Ovary (tissue), 3 donors: ENCODE measurements at regions not wholly inside any gene's neighbourhood (a gene's known extent, or its start where the extent isn't known, plus 50 kb on each side); places are given as distances from the start of the nearest gene placed in this dataset.

ENCODE experiments used
- EP300 ChIP-seq: sonication (generic); formaldehyde crosslinking; IDR thresholded peaks from one replicate; pipeline ENCODE4 v1.6.1; 2017; ENCODE audit warnings: antibody characterized with exemption
- POLR2A ChIP-seq: fragments of 450-650 bp; IDR thresholded peaks from one replicate; pipeline ENCODE4 v1.6.1; 2017; ENCODE audit warnings: antibody characterized with exemption, mild to moderate bottlenecking, moderate library complexity
- TF ChIP-seq, protein P1 (sequence below), 3 donors: fragments of 450-650 bp in 2 of 3; fragments of 200-600 bp in 1 of 3; IDR thresholded peaks; one replicate each; pipeline versions ENCODE4 v1.5.1 to v1.8.0; 2016 to 2022; ENCODE audit warnings: antibody characterized with exemption in 3 of 3, mild to moderate bottlenecking in 1 of 3
- donor health status: DM: no; HTN: no; CAD: no.

DNA sequence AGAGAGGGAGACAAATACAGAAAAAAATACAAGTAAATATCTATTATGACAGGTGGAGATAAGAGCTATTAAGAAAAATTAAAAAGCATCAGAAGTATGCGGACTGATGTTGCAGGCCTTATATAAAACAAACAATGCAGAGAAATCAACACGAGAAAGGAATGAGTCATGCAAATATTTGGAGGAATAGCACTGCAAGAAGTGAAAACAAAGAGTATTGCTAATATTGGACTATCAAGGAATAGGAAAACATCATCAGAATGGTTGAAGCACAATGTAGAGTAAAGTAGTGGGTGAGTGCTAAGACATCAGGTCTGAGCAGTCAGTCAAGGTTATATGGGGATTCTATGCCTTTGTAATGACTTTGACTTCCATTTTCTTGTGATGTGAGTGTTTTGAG, 657.5 kb upstream of the GJE1 start:
- TF ChIP-seq EP300, result no peak
- TF ChIP-seq, protein P1, sequence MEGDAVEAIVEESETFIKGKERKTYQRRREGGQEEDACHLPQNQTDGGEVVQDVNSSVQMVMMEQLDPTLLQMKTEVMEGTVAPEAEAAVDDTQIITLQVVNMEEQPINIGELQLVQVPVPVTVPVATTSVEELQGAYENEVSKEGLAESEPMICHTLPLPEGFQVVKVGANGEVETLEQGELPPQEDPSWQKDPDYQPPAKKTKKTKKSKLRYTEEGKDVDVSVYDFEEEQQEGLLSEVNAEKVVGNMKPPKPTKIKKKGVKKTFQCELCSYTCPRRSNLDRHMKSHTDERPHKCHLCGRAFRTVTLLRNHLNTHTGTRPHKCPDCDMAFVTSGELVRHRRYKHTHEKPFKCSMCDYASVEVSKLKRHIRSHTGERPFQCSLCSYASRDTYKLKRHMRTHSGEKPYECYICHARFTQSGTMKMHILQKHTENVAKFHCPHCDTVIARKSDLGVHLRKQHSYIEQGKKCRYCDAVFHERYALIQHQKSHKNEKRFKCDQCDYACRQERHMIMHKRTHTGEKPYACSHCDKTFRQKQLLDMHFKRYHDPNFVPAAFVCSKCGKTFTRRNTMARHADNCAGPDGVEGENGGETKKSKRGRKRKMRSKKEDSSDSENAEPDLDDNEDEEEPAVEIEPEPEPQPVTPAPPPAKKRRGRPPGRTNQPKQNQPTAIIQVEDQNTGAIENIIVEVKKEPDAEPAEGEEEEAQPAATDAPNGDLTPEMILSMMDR (IDR thresholded peaks at IDR 0.05), result no peak
- no peak for TF ChIP-seq POLR2A
